Astrocyte (in vitro differentiated cells and primary cell): ENCODE measurements at regions not wholly inside any gene's neighbourhood (a gene's known extent, or its start where the extent isn't known, plus 50 kb on each side); places are given as distances from the start of the nearest gene placed in this dataset.

Source experiments
- DNase-seq: peaks from one replicate; pipeline ENCODE4 v3.0.0-alpha.2; 2010; ENCODE audit warnings: low read depth
- FAIRE-seq: peaks from 2 replicates; lab custom pipeline; 2011; peaks lifted over from hg19 to GRCh38; lab: Jason Lieb, UNC
- H2AFZ ChIP-seq: 2 replicates; pipeline ENCODE4 v1.6.0; 2012; ENCODE audit warnings: low read depth, low read length, inconsistent platforms
- H3K27ac ChIP-seq: 2 replicates; pipeline ENCODE4 v1.5.1; 2011; ENCODE audit warnings: low read depth, low read length, inconsistent platforms
- H3K27me3 ChIP-seq: 2 replicates; pipeline ENCODE4 v1.6.0; 2011; ENCODE audit warnings: low read length, inconsistent platforms; ENCODE audit not compliant: insufficient read depth
- H3K36me3 ChIP-seq: 2 replicates; pipeline ENCODE4 v1.5.1; 2011; ENCODE audit warnings: low read length, inconsistent platforms; ENCODE audit not compliant: insufficient read depth
- H3K4me1 ChIP-seq: 2 replicates; pipeline ENCODE4 v1.5.1; 2011; ENCODE audit warnings: low read length, inconsistent platforms; ENCODE audit not compliant: insufficient read depth
- H3K4me2 ChIP-seq: 2 replicates; pipeline ENCODE4 v1.6.0; 2012; ENCODE audit warnings: low read length, inconsistent platforms
- H3K4me3 ChIP-seq: 2 replicates; pipeline ENCODE4 v1.5.1; 2011; ENCODE audit warnings: low read depth, mild to moderate bottlenecking, low read length, inconsistent platforms; ENCODE audit not compliant: insufficient read depth
- H3K79me2 ChIP-seq: 2 replicates; pipeline ENCODE4 v1.6.0; 2012; ENCODE audit warnings: mild to moderate bottlenecking, low read length, inconsistent platforms; ENCODE audit not compliant: insufficient read depth
- H3K9ac ChIP-seq: 2 replicates; pipeline ENCODE4 v1.6.0; 2012; ENCODE audit warnings: mild to moderate bottlenecking, low read length, inconsistent platforms
- H3K9me3 ChIP-seq: 2 replicates; pipeline ENCODE4 v1.5.1; 2012; ENCODE audit warnings: low read depth, mild to moderate bottlenecking, low read length, inconsistent platforms; ENCODE audit not compliant: insufficient read depth
- H4K20me1 ChIP-seq: 2 replicates; pipeline ENCODE4 v1.6.0; 2012; ENCODE audit warnings: low read length, inconsistent platforms; ENCODE audit not compliant: insufficient read depth
- H3K27ac Mint-ChIP-seq: one replicate; pipeline ENCODE4 v1.8.0; 2021; ENCODE audit warnings: mild to moderate bottlenecking, mixed read lengths; ENCODE audit not compliant: unreplicated experiment
- H3K27me3 Mint-ChIP-seq: one replicate; pipeline ENCODE4 v1.8.0; 2021; ENCODE audit warnings: low read depth, mixed read lengths; ENCODE audit not compliant: unreplicated experiment
- H3K36me3 Mint-ChIP-seq: one replicate; pipeline ENCODE4 v1.8.0; 2021; ENCODE audit warnings: low read depth, mixed read lengths; ENCODE audit not compliant: unreplicated experiment
- H3K4me1 Mint-ChIP-seq: one replicate; pipeline ENCODE4 v1.8.0; 2021; ENCODE audit warnings: low read depth, mixed read lengths; ENCODE audit not compliant: unreplicated experiment
- H3K4me3 Mint-ChIP-seq: one replicate; pipeline ENCODE4 v1.8.0; 2021; ENCODE audit warnings: mild to moderate bottlenecking, moderate library complexity, mixed read lengths; ENCODE audit not compliant: unreplicated experiment
- H3K9me3 Mint-ChIP-seq: one replicate; pipeline ENCODE4 v1.8.0; 2021; ENCODE audit warnings: mild to moderate bottlenecking, mixed read lengths; ENCODE audit not compliant: unreplicated experiment
- EZH2 ChIP-seq: IDR thresholded peaks from 2 replicates; pipeline ENCODE4 v1.6.1; 2012; ENCODE audit warnings: mild to moderate bottlenecking, low read length, inconsistent platforms; ENCODE audit not compliant: insufficient read depth
- TF ChIP-seq, protein P1 (sequence below): IDR thresholded peaks from 2 replicates; pipeline ENCODE4 v1.5.1; 2011; ENCODE audit warnings: low read depth, mild to moderate bottlenecking, inconsistent platforms, low read length, moderate library complexity; ENCODE audit not compliant: insufficient read depth

DNA sequence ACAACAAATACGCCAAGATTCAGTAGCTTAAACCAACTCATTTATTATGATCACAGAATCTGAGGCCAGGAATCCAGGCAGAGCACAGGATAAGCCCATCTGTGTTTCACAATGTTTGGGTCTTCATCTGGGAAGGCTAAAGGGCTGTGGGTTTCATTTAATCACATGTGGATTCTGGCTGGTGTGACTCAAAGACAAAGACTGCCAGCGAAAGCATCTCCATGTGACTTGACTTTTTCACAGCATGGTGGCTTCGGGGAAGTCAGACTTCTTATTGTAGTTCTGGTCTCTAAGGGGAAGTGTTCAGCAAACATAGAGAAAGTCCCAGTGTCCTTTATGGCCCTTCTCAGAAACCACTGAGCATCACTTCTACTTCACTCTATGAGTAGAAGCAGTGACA is 1014.4 kb upstream of the GOT2 start:
- H3K4me2 ChIP-seq, result no peak overlapping the region
- H3K27ac ChIP-seq, result no peak overlapping the region
- no peaks in the 10 kb centered on the region for H3K9me3 Mint-ChIP-seq
- H3K27me3 ChIP-seq, result no peaks in the 10 kb centered on the region
- no peaks in the 10 kb centered on the region for H3K36me3 ChIP-seq
- H3K79me2 ChIP-seq, result no peaks in the 10 kb centered on the region
- H3K9ac ChIP-seq, result no peak overlapping the region
- no peak for DNase-seq
- H3K27me3 Mint-ChIP-seq, result no peaks in the 10 kb centered on the region
- H4K20me1 ChIP-seq, result no peaks in the 10 kb centered on the region
- no peak for TF ChIP-seq EZH2
- TF ChIP-seq, protein P1, sequence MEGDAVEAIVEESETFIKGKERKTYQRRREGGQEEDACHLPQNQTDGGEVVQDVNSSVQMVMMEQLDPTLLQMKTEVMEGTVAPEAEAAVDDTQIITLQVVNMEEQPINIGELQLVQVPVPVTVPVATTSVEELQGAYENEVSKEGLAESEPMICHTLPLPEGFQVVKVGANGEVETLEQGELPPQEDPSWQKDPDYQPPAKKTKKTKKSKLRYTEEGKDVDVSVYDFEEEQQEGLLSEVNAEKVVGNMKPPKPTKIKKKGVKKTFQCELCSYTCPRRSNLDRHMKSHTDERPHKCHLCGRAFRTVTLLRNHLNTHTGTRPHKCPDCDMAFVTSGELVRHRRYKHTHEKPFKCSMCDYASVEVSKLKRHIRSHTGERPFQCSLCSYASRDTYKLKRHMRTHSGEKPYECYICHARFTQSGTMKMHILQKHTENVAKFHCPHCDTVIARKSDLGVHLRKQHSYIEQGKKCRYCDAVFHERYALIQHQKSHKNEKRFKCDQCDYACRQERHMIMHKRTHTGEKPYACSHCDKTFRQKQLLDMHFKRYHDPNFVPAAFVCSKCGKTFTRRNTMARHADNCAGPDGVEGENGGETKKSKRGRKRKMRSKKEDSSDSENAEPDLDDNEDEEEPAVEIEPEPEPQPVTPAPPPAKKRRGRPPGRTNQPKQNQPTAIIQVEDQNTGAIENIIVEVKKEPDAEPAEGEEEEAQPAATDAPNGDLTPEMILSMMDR, result no peak
- H3K4me3 Mint-ChIP-seq, result no peak overlapping the region
- H3K9me3 ChIP-seq, result no peaks in the 10 kb centered on the region
- peaks cover 1% of the 10 kb centered on the region for H3K4me1 Mint-ChIP-seq
- H3K4me1 ChIP-seq, result no peaks in the 10 kb centered on the region
- no peak overlapping the region for H3K4me3 ChIP-seq
- no peaks in the 10 kb centered on the region for H3K36me3 Mint-ChIP-seq
- H2AFZ ChIP-seq, result no peak overlapping the region
- FAIRE-seq, result no peak
- no peak overlapping the region for H3K27ac Mint-ChIP-seq

GRCh38 chr16:59743504-59743903 is 1009.4 kb upstream of the GOT2 start:
- TF ChIP-seq, protein P1, result no peak
- TF ChIP-seq EZH2, result no peak
- H3K9me3 ChIP-seq, result no peaks in the 10 kb centered on the region
- no peak overlapping the region for H3K4me3 ChIP-seq
- Mint-ChIP-seq H3K4me1 (peaks cover 1% of the 10 kb centered on the region), H3K4me3 (no peak overlapping the region), H3K9me3 (no peaks in the 10 kb centered on the region), H3K27me3 (no peaks in the 10 kb centered on the region), H3K36me3 (no peaks in the 10 kb centered on the region), H3K27ac (no peak overlapping the region)
- DNase-seq (no peak), FAIRE-seq (no peak)
- H4K20me1 ChIP-seq, result no peaks in the 10 kb centered on the region
- H3K9ac ChIP-seq, result no peak overlapping the region
- no peaks in the 10 kb centered on the region for H3K79me2 ChIP-seq
- H3K4me1 ChIP-seq, result no peaks in the 10 kb centered on the region
- no peaks in the 10 kb centered on the region for H3K36me3 ChIP-seq
- no peak overlapping the region for H3K27ac ChIP-seq
- no peak overlapping the region for H3K4me2 ChIP-seq
- no peak overlapping the region for H2AFZ ChIP-seq
- no peaks in the 10 kb centered on the region for H3K27me3 ChIP-seq

GRCh38 chr16:59740858-59741257 is 1006.7 kb upstream of the GOT2 start:
- no peaks in the 10 kb centered on the region for H3K27me3 ChIP-seq
- no peak overlapping the region for H3K27ac ChIP-seq
- Mint-ChIP-seq H3K36me3 (no peaks in the 10 kb centered on the region), H3K4me3 (no peak overlapping the region), H3K9me3 (no peaks in the 10 kb centered on the region), H3K27me3 (no peaks in the 10 kb centered on the region), H3K27ac (no peak overlapping the region), H3K4me1 (no peaks in the 10 kb centered on the region)
- TF ChIP-seq, protein P1, result no peak
- TF ChIP-seq EZH2, result no peak
- no peaks in the 10 kb centered on the region for H3K9me3 ChIP-seq
- H3K79me2 ChIP-seq, result no peaks in the 10 kb centered on the region
- no peak overlapping the region for H2AFZ ChIP-seq
- no peaks in the 10 kb centered on the region for H3K4me1 ChIP-seq
- H3K4me2 ChIP-seq, result no peak overlapping the region
- H3K4me3 ChIP-seq, result no peak overlapping the region
- DNase-seq (no peak), FAIRE-seq (no peak)
- no peaks in the 10 kb centered on the region for H3K36me3 ChIP-seq
- no peak overlapping the region for H3K9ac ChIP-seq
- no peaks in the 10 kb centered on the region for H4K20me1 ChIP-seq
